ENCODE measurements at regions not wholly inside any gene's neighbourhood (a gene's known extent, or its start where the extent isn't known, plus 50 kb on each side); places are given as distances from the start of the nearest gene placed in this dataset.
"Not testable (repeated sequence)": the region's sequence is repeated elsewhere in the genome, so short reads cannot be mapped to it uniquely, and the experiment has no call there.

DNA sequence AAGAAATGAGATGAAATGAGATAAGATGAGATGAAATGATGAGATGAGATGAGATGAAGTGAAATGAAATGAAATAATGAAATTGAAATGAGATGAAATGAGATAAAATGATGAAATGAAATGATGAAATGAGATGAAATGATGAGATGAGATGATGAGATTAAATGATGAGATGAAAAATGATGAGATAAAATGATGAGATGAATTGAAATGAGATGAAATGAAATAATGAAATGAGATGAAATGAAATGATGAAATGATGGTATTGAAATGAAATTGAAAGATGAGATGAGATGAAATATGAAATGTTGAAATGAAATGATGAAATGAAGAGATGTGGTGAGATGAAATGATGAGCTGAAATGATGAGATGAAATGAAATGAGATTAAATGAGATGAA lies 231.0 kb downstream of the GOLGA6L6 start:
- DNase-seq (ENCODE audit: low read depth) = no peak
- no peak overlapping the region for H3K4me3 ChIP-seq (ENCODE audit: low read depth, low read length)
- TF ChIP-seq, protein P1, sequence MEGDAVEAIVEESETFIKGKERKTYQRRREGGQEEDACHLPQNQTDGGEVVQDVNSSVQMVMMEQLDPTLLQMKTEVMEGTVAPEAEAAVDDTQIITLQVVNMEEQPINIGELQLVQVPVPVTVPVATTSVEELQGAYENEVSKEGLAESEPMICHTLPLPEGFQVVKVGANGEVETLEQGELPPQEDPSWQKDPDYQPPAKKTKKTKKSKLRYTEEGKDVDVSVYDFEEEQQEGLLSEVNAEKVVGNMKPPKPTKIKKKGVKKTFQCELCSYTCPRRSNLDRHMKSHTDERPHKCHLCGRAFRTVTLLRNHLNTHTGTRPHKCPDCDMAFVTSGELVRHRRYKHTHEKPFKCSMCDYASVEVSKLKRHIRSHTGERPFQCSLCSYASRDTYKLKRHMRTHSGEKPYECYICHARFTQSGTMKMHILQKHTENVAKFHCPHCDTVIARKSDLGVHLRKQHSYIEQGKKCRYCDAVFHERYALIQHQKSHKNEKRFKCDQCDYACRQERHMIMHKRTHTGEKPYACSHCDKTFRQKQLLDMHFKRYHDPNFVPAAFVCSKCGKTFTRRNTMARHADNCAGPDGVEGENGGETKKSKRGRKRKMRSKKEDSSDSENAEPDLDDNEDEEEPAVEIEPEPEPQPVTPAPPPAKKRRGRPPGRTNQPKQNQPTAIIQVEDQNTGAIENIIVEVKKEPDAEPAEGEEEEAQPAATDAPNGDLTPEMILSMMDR (IDR thresholded peaks at IDR 0.05; ENCODE audit: control insufficient read depth, extremely low read depth, insufficient read depth) = no peak

DNA sequence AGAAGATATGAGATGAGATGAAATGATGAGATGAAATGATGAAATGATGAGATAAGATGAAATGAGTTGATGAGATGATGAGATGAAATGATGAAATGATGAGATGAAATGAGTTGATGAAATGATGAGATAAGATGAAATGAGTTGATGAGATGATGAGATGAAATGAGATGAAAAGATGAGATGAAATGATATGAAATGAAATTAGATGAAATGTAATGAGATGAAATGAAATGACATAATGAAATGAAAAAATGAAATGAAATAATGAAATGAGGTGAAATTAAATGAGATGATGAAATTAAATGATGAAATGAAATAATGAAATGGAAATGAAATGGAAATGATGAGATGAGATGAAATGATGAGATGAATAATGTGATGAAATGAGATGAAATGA lies 231.6 kb downstream of the GOLGA6L6 start:
- DNase-seq (ENCODE audit: low read depth); H3K4me3 ChIP-seq (ENCODE audit: low read depth, low read length): not testable (repeated sequence)

- not testable (repeated sequence) for DNase-seq (ENCODE audit: low read depth); H3K4me3 ChIP-seq (ENCODE audit: low read depth, low read length)
Measured at GRCh38 chr15:20309395-20309794, 232.2 kb downstream of the GOLGA6L6 start.

- H3K4me3 ChIP-seq (ENCODE audit: low read depth, low read length); DNase-seq (ENCODE audit: low read depth): not testable (repeated sequence)
Measured at GRCh38 chr15:20308027-20308690, 233.4 kb downstream of the GOLGA6L6 start.

DNA sequence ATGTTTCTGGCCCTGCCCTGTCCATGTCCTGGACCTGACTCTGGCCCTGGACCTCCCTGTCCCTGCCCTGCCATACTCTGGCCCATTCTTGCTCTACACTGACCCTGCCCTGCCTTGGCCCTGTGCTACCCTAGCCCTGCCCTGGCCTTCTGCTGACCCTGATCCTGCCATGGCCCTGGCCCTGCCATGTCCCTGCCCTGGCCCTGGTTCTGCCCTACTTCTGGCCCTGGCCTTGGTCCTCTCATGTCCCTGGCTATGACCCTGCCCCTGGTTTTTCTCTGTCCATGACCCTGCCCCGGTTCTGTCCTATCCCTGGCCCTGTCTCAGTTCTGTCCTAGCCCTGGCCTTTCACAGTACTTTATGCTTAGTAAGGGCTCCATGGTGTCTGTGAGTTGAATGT lies 234.5 kb downstream of the GOLGA6L6 start:
- not testable (repeated sequence) for DNase-seq (ENCODE audit: low read depth); H3K4me3 ChIP-seq (ENCODE audit: low read depth, low read length)

DNA sequence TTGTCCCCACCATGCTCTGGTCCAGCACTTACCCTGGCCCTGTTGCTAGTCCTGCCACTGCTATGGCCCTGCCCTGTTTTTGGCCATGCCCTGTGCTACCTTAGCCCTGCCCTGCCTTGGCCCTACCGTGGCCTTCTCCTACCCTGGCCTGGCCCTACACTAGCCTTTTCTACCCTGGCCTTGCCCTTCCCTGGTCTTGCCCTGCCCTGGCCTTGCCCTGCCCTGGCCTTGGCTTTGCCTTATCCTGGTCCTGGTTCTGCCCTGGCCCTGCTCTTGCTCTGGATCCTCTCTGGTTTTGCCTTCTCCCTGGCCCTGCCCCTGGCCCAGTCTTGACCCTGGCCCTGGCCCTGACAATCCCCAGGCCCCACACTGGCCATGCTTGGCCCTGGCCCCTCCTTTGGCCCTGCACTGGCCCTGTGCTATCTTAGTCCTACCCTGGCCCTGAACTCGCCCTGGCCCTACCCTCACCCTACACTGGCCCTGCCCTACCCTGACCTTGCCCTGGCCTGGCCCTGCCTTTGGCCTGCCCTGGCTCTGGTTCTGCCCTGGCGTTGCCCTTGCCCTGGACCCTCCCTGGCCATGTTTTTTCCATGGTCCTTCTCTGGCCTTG lies 235.0 kb downstream of the GOLGA6L6 start:
- H3K4me3 ChIP-seq (ENCODE audit: low read depth, low read length); DNase-seq (ENCODE audit: low read depth): not testable (repeated sequence)

GRCh38 chr15:20305912-20306311 lies 235.7 kb downstream of the GOLGA6L6 start:
- DNase-seq (ENCODE audit: low read depth); H3K4me3 ChIP-seq (ENCODE audit: low read depth, low read length): not testable (repeated sequence)

- DNase-seq (ENCODE audit: low read depth); H3K4me3 ChIP-seq (ENCODE audit: low read depth, low read length): not testable (repeated sequence)
Measured at GRCh38 chr15:20305015-20305465, 236.6 kb downstream of the GOLGA6L6 start.

DNA sequence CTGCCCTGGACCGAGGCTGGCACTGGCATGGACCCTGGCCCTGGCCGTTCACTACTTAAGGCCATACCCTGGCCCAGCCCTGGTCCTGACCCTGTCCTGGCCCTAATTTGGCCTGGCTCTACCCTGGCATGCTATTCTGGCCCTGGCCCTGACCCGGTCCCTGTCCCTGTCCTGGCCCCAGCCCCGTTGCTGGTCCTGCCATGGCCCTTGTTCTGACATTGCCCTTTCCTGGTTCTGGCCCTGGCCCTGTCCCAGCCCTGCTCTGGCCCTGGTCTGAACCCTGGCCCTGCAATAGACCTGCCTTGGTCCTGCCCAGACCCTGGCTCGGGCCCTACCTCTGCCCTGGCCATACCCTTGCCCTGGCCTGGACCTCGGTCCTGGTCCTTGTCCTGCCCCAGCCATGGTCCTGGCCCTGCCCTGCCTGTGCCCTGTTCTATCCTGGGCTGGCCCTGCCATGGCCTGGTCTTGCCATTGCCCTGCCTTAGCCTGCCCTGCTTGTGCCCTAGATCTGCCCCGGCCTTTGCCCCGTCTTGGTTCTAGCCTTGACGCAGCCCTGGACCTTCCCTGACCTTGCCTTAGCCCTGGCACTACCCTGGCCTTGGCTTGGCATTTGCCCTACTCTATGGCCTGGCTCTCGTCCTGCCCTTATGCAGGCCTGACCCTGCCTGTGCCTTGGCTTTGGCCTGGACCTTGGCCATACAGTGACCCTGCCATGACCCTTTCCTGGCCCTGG lies 237.2 kb downstream of the GOLGA6L6 start:
- not testable (repeated sequence) for H3K4me3 ChIP-seq (ENCODE audit: low read depth, low read length); DNase-seq (ENCODE audit: low read depth)

DNA sequence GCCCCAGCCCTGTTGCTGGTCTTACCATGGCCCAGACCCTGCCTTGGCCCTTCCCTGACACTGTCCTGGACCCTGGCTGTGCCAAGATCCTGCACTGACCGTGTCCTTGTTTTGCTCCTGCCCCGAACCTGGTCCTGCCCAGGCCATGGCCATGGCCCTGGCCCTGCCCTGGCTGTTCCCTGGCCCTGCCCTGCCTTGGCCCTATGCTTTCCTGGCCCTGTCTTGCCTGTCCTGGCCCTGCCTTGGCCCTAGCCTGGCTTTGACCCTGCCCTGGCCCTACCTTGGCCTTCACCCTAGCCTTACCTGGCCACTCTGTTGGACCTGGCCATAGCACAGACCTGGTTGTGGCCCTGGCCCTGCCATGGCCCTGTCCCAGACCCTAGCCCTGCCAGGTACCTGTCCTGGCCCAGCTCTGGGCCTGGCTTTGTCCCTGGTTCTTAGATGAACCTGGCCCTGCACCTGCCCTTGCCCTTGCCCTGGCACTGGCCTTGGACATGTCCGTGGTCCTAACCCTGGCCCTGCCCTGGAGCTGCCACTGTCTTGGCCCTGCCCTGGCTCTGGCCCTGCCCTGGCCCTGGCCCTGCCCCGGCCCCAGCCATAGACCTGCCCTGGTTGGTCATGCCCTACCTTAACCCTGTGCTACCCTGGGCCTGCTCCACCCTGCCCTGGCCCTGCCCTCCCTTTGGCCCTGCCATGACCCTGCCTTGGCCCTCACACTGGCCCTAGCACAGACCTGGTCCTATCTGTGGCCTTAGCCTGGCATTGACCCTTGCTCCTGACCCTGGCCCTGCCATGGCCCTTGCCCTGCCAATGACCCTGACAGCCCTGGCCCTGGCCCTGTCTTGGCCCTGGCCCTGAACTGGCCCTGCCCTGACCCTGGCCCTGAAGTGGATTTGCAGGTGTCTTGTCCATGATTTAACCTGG lies 238.1 kb downstream of the GOLGA6L6 start:
- H3K4me3 ChIP-seq (ENCODE audit: low read depth, low read length) = not testable (repeated sequence)

DNA sequence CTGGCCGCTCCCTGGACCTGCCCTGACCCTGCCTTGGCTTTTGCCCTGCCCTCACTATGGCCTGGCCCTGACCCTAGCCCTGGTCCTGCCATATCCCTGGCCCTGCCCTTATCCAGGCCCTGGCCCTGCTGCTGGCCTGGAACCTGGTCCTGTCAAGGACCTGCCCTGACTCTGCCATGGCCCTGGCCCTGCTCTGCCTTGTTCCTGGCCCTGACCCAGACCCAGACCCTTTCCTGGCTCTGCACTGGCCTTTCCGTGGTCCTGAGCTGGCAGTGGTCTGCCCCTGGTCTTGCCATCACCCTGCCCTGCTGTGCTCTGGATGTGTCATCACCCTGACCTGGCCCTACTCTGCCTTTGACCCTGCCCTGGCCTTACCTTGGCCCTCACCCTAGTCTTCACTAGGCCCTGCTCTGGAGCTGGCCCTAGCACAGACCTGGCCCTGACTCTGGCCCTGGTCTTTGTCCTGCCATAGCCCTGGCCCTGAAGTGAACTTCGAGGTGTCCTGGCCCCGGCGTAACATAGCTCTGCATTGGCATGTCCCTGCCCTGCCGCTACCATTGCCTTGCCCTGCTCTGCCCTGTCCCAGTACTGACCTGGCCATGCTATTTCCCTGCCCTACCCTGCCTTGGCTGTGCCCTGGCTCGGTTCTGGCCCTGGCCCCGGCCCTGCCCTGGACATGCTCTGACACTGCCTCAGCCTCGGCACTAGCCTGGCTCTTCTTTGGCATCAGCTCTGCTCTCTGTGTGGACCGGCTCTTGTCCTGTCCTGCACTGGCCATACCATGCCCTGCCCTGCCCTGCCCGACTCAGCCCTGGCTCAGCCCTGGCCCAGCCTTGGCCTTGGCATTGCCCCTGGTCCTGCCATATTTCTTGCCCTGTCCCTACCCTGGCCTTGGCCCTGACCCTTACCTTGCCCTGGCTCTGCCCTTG lies 239.2 kb downstream of the GOLGA6L6 start:
- DNase-seq (ENCODE audit: low read depth); H3K4me3 ChIP-seq (ENCODE audit: low read depth, low read length): not testable (repeated sequence)

More for the DNA sequence above, 238.1 kb downstream of the GOLGA6L6 start:
- not testable (repeated sequence) for DNase-seq (ENCODE audit: low read depth)

DNA sequence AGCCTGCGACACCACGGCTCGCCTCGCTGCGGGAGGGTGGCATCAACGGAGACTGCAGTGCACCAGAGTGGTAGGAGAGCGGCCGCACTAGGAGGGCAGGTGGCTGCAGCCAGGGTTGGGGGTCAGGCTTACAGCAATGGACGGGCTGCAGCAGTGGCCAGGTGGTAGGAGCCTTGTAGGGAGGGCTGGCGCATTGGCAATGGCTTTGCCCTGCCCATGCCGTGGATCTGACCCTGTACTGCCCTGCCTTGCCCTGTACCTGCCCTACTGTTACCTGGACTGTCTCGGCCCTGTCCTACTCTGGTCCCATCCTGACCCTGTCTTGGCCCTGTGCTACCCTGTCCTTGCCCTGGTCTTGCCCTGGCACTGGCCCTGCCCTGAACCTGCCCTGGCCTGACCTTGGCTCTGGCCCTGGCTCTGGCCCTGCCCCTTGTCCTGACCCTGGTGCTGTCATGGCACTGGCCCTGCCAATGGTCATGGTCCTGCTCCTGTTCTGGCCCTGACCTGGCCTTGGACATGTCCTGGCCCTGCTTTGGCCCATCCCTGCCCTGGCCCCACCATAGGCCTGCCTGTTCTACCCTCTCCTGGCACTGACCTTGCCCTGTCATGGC lies 240.0 kb downstream of the GOLGA6L6 start:
- not testable (repeated sequence) for DNase-seq (ENCODE audit: low read depth); H3K4me3 ChIP-seq (ENCODE audit: low read depth, low read length)

DNA sequence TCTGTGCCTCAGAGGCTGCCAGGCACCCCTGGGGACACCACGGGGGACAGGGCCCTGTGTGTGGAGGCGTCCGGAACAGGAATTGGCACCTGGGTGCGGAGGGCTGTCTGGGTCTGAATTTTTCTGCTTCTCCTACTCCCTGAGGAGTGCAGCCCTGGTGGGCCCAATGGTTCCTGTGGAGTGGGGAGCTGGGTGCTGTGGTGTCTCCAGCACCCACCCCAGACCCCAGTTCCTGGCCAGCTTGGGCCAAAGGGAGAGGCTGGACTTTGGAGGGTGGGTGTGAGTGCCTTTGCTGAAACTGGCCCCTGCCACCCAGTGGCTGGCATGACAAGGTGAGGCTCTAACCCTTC lies 240.6 kb downstream of the GOLGA6L6 start:
- H3K4me3 ChIP-seq (ENCODE audit: low read depth, low read length); DNase-seq (ENCODE audit: low read depth): not testable (repeated sequence)

- DNase-seq (ENCODE audit: low read depth); H3K4me3 ChIP-seq (ENCODE audit: low read depth, low read length): not testable (repeated sequence)
Measured at GRCh38 chr15:20300351-20301040, 241.1 kb downstream of the GOLGA6L6 start.

DNA sequence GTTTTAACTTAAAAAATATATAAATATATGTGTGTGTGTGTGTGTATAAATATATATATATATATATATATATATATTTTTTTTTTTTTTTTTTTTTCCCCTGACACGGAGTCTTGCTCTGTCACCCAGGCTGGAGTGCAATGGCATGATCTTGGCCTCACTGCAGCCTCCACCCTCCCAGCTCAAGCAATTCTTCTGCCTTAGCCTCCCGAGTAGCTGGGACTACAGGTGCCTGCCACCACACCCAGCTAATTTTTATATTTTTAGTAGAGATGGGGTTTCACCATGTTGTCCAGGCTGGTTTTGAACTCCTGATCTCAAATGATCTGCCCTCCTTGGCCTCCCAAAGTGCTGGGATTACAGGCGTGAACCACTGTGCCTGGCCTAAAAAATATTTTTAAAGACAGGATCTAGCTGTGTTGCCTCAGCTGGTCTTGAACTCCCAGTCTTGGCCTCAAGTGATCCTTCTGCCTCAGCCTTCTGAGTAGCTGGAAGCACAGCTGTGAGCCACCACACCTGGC lies 243.9 kb downstream of the GOLGA6L6 start:
- H3K4me3 ChIP-seq (ENCODE audit: low read depth, low read length); DNase-seq (ENCODE audit: low read depth): not testable (repeated sequence)
